HepG2 (cell line): ENCODE measurements at regions not wholly inside any gene's neighbourhood (a gene's known extent, or its start where the extent isn't known, plus 50 kb on each side); places are given as distances from the start of the nearest gene placed in this dataset.

Source experiments
- ATAC-seq: fragments of 200-7000 bp; cut with Tn5 transposase; 3 replicates; pipeline ENCODE4 v1.9.1; 2020; ENCODE audit warnings: mild to moderate bottlenecking, moderate library complexity
- BruUV-seq: library from RNA; stranded (reverse); fragments of 400-500 nt; replicated peaks from 2 replicates; lab custom pipeline; 2021; lab: Mats Ljungman, UMichigan
- CTCF ChIA-PET: fragments of 300-600 bp; formaldehyde crosslinking; extraction: SDS; loops from one replicate; lab custom pipeline; 2021; ENCODE audit warnings: low total read pairs, inconsistent platforms, low intra/inter-chr PET ratio; lab: Yijun Ruan, JAX
- POLR2A ChIA-PET: fragments of 350-600 bp; sonication (Branson Sonifier 250); formaldehyde crosslinking; loops from one replicate; lab custom pipeline; 2020; ENCODE audit warnings: antibody characterized with exemption, inconsistent platforms; lab: Yijun Ruan, JAX
- DNase-seq: peaks from one replicate; pipeline ENCODE4 v3.0.0-alpha.2; 2015; ENCODE audit warnings: low spot score
- FAIRE-seq: peaks from 3 replicates; lab custom pipeline; 2011; peaks lifted over from hg19 to GRCh38; lab: Jason Lieb, UNC
- H2AFZ ChIP-seq: one replicate; pipeline ENCODE4 v1.6.1; 2011; ENCODE audit warnings: low read length, inconsistent platforms
- H3K27ac ChIP-seq: fragments of 300-600 bp; 3 replicates; pipeline ENCODE4 v1.8.0; 2011; ENCODE audit warnings: mixed run types, mild to moderate bottlenecking, mixed read lengths, low read length, inconsistent platforms; ENCODE audit not compliant: insufficient read depth; ENCODE audit errors: extremely low read length
- H3K27me3 ChIP-seq, 2 experiments: fragments of 200-600 bp in 1 of 2; 2 replicates in 1 of 2; 3 replicates in 1 of 2; pipeline versions ENCODE4 v1.6.0 to v1.8.0; 2011; ENCODE audit warnings: low read length in 2 of 2, mild to moderate bottlenecking in 2 of 2, moderate library complexity in 2 of 2, inconsistent platforms in 1 of 2; ENCODE audit not compliant: insufficient read depth in 2 of 2, control insufficient read depth in 1 of 2
- H3K36me3 ChIP-seq, 2 experiments: fragments of 200-600 bp in 1 of 2; replicated peaks in 1 of 2; 2 replicates in 1 of 2; 3 replicates in 1 of 2; pipeline versions ENCODE4 v1.5.1 to v1.8.0; 2011; ENCODE audit warnings: low read length in 2 of 2, inconsistent platforms in 1 of 2; ENCODE audit not compliant: insufficient read depth in 2 of 2, control insufficient read depth in 1 of 2
- H3K4me1 ChIP-seq: 2 replicates; pipeline ENCODE4 v1.5.1; 2012; ENCODE audit warnings: low read length, inconsistent platforms; ENCODE audit not compliant: insufficient read depth
- H3K4me2 ChIP-seq: 2 replicates; pipeline ENCODE4 v1.6.0; 2011; ENCODE audit warnings: low read depth, low read length, inconsistent platforms
- H3K4me3 ChIP-seq, 3 experiments: fragments of 200-600 bp in 1 of 3; sonication (generic), shearing (Covaris generic) in 1 of 3; replicated peaks in 1 of 3; 2 replicates each; pipeline ENCODE4 v1.5.1; 2011 to 2016; ENCODE audit warnings: low read length in 3 of 3, inconsistent platforms in 2 of 3, low read depth in 2 of 3, mild to moderate bottlenecking in 2 of 3, control low read depth in 1 of 3, mixed read lengths in 1 of 3; ENCODE audit not compliant: insufficient read depth in 1 of 3
- H3K79me2 ChIP-seq: one replicate; pipeline ENCODE4 v1.6.1; 2011; ENCODE audit warnings: low read length, inconsistent platforms; ENCODE audit not compliant: insufficient read depth
- H3K9ac ChIP-seq: 2 replicates; pipeline ENCODE4 v1.6.0; 2011; ENCODE audit warnings: mild to moderate bottlenecking, low read depth, low read length, inconsistent platforms; ENCODE audit not compliant: insufficient read depth
- H3K9me3 ChIP-seq: 2 replicates; pipeline ENCODE4 v1.5.1; 2012; ENCODE audit warnings: mild to moderate bottlenecking, low read length
- H4K20me1 ChIP-seq: 2 replicates; pipeline ENCODE4 v1.6.0; 2011; ENCODE audit warnings: inconsistent platforms, mild to moderate bottlenecking, low read length, moderate library complexity; ENCODE audit not compliant: insufficient read depth
- BRF2 ChIP-seq: sonication (generic); formaldehyde crosslinking; IDR thresholded peaks from 2 replicates; pipeline ENCODE4 v1.8.1; 2022; ENCODE audit warnings: mild to moderate bottlenecking, missing genetic modification reagents
- CEBPB ChIP-seq: IDR thresholded peaks from 2 replicates; pipeline ENCODE4 v1.6.1; 2011; ENCODE audit warnings: low read depth, low read length, improper control_type of control experiment, borderline replicate concordance
- ELF4 ChIP-seq: sonication (generic); formaldehyde crosslinking; IDR thresholded peaks from 2 replicates; pipeline ENCODE4 v1.5.0; 2020; ENCODE audit warnings: missing genetic modification reagents, mild to moderate bottlenecking, moderate library complexity, borderline replicate concordance
- ETS1 ChIP-seq: sonication (generic); formaldehyde crosslinking; IDR thresholded peaks from 2 replicates; pipeline ENCODE4 v1.4.0; 2020; ENCODE audit warnings: missing genetic modification reagents
- FOXJ3 ChIP-seq: sonication (generic); formaldehyde crosslinking; IDR thresholded peaks from 2 replicates; pipeline ENCODE4 v1.4.0; 2020; ENCODE audit warnings: missing genetic modification reagents, mild to moderate bottlenecking, borderline replicate concordance
- FOXP1 ChIP-seq, 2 experiments: fragments of 450-650 bp in 1 of 2; IDR thresholded peaks; 2 replicates each; pipeline ENCODE4 v1.6.1; 2017 to 2018; ENCODE audit warnings: antibody characterized with exemption in 1 of 2
- IRX3 ChIP-seq: sonication (generic); formaldehyde crosslinking; IDR thresholded peaks from 2 replicates; pipeline ENCODE4 v1.8.1; 2023; ENCODE audit warnings: mild to moderate bottlenecking, low read depth, missing genetic modification reagents, borderline replicate concordance
- MATR3 ChIP-seq: sonication (generic); formaldehyde crosslinking; IDR thresholded peaks from 2 replicates; pipeline ENCODE4 v1.4.0; 2020; ENCODE audit warnings: missing genetic modification reagents
- NCOA2 ChIP-seq: sonication (generic); formaldehyde crosslinking; IDR thresholded peaks from 2 replicates; pipeline ENCODE4 v1.8.0; 2022; ENCODE audit warnings: inconsistent platforms
- POGK ChIP-seq: sonication (generic); formaldehyde crosslinking; conservative IDR thresholded peaks from 2 replicates; pipeline ENCODE4 v1.8.0; 2022; ENCODE audit warnings: mild to moderate bottlenecking, moderate library complexity, missing genetic modification reagents
- ZBTB7A ChIP-seq: sonication (generic); formaldehyde crosslinking; IDR thresholded peaks from 2 replicates; pipeline ENCODE4 v1.8.0; 2022; ENCODE audit warnings: mild to moderate bottlenecking, missing genetic modification reagents
- ZNF263 ChIP-seq: sonication (generic); formaldehyde crosslinking; IDR thresholded peaks from 2 replicates; pipeline ENCODE4 v1.4.0; 2020; ENCODE audit warnings: missing genetic modification reagents
- ZNF3 ChIP-seq: IDR thresholded peaks from 2 replicates; pipeline ENCODE4 v1.7.0; 2017; ENCODE audit warnings: inconsistent platforms
- ZNF562 ChIP-seq: sonication (generic); formaldehyde crosslinking; IDR thresholded peaks from 2 replicates; pipeline ENCODE4 v1.8.0; 2022; ENCODE audit warnings: missing genetic modification reagents, borderline replicate concordance
- ZSCAN22 ChIP-seq: sonication (generic); formaldehyde crosslinking; IDR thresholded peaks from 2 replicates; pipeline ENCODE4 v1.4.0; 2020; ENCODE audit warnings: mild to moderate bottlenecking, missing genetic modification reagents
- WGBS: methylation state at CpG from one replicate; pipeline ENCODE4 v1.1.6; 2017; ENCODE audit warnings: low lambda C conversion rate; 5-methylcytosine and 5-hydroxymethylcytosine counted together
- in situ Hi-C: cut with HindIII; loops from 2 replicates; pipeline ENCODE4 v1.10.0; 2017; ENCODE audit warnings: low pct_unique_long_range_greater_than_20kb; ENCODE audit not compliant: extremely low pct_ligation_motif_present
- intact Hi-C: fragments of 100-400 bp; cut with micrococcal nuclease; formaldehyde crosslinking; loops from one replicate; pipeline ENCODE4 v1.10.0; 2022; ENCODE audit not compliant: unreplicated experiment
- TF ChIP-seq, protein P1 (sequence below): sonication (generic); formaldehyde crosslinking; IDR thresholded peaks from 2 replicates; pipeline ENCODE4 v1.4.0; 2020; ENCODE audit warnings: mild to moderate bottlenecking, missing genetic modification reagents
- TF ChIP-seq, protein P2 (sequence below): sonication (generic); formaldehyde crosslinking; IDR thresholded peaks from 2 replicates; pipeline ENCODE4 v1.5.1; 2020; ENCODE audit warnings: missing genetic modification reagents, mild to moderate bottlenecking, borderline replicate concordance
- TF ChIP-seq, protein P3 (sequence below): sonication (generic); formaldehyde crosslinking; IDR thresholded peaks from 2 replicates; pipeline ENCODE4 v1.4.0; 2020; ENCODE audit warnings: missing genetic modification reagents

- TF ChIP-seq POGK (no peak), ZNF3 (CRISPR knock-in tag) (no peak), CEBPB (no peak), ZNF562 (CRISPR knock-in tag) (no peak), BRF2 (CRISPR knock-in tag) (no peak), NCOA2 (CRISPR knock-in tag) (no peak), MATR3 (CRISPR knock-in tag) (no peak), ZBTB7A (CRISPR knock-in tag) (no peak)
- TF ChIP-seq, protein P1, sequence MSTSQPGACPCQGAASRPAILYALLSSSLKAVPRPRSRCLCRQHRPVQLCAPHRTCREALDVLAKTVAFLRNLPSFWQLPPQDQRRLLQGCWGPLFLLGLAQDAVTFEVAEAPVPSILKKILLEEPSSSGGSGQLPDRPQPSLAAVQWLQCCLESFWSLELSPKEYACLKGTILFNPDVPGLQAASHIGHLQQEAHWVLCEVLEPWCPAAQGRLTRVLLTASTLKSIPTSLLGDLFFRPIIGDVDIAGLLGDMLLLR (CRISPR knock-in tag), result no peak
These were observed 68.9 kb upstream of the CAPRIN1 start (continued) for GRCh38 chr11:33982661-33983060.

DNA sequence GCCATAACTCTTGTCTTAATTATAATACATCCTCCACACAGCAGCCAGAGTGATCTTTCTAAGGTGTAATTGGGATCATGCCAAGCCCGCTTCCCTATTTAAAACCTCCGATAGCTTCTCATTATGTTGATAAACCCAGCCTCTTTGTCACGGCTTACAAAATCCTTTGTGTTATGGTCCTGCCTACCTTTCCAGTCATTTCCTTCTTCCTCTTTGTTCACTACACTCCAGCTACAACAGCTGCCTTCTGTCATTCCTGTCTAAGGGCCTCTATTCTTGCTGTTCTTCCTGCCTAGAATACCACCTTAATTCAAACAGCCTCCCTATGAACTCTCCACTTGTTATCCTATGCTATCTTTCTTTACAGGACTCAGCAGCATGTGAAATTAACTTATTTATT is 70.6 kb upstream of the CAPRIN1 start:
- FAIRE-seq (no peak), ATAC-seq (no peak), DNase-seq (no peak)
- no TSS peak for BruUV-seq
- no peak overlapping the region for H2AFZ ChIP-seq
- ChIA-PET POLR2A (no interaction called here), CTCF (no interaction called here)
- peaks cover 2 to 3% of the 10 kb centered on the region in 2 experiments; a peak in 3 of 5 replicates for H3K27me3 ChIP-seq
- intact Hi-C loops (no loop called here), in situ Hi-C loops (loop anchor here (25.0 kb wide), 1 partner anchor 506 kb away; no protein-coding TSS in a partner anchor)
- no peaks in the 10 kb centered on the region for H4K20me1 ChIP-seq
- no peak overlapping the region for H3K4me3 ChIP-seq
- WGBS, result 47% methylated on average over 3 of the region's 3 CpGs
- no peak overlapping the region for H3K9ac ChIP-seq
- no peaks in the 10 kb centered on the region for H3K36me3 ChIP-seq
- no peak overlapping the region for H3K4me2 ChIP-seq
- H3K4me1 ChIP-seq, result no peaks in the 10 kb centered on the region
- no peaks in the 10 kb centered on the region for H3K79me2 ChIP-seq
- no peak overlapping the region for H3K27ac ChIP-seq
- no peaks in the 10 kb centered on the region for H3K9me3 ChIP-seq
- TF ChIP-seq IRX3 (no peak), FOXP1 (IDR thresholded peaks at IDR 0.05) (no peak), FOXP1 (CRISPR knock-in tag; IDR thresholded peaks at IDR 0.05) (no peak), ZSCAN22 (CRISPR knock-in tag) (no peak), FOXJ3 (CRISPR knock-in tag) (no peak), ETS1 (CRISPR knock-in tag) (no peak), ELF4 (CRISPR knock-in tag) (no peak), ZNF263 (CRISPR knock-in tag) (no peak)
- TF ChIP-seq, protein P2, sequence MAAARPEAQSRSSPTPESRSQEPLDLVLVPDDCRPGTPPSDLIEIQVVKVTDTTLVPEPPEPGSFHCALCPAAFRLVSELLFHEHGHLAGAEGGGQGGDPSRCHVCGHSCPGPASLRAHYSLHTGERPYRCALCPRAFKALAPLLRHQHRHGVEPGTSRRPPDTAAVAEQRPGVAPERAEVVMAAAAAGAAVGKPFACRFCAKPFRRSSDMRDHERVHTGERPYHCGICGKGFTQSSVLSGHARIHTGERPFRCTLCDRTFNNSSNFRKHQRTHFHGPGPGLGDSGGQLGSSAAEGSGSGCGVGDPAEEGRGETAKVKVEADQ (CRISPR knock-in tag), result no peak
- TF ChIP-seq, protein P3, sequence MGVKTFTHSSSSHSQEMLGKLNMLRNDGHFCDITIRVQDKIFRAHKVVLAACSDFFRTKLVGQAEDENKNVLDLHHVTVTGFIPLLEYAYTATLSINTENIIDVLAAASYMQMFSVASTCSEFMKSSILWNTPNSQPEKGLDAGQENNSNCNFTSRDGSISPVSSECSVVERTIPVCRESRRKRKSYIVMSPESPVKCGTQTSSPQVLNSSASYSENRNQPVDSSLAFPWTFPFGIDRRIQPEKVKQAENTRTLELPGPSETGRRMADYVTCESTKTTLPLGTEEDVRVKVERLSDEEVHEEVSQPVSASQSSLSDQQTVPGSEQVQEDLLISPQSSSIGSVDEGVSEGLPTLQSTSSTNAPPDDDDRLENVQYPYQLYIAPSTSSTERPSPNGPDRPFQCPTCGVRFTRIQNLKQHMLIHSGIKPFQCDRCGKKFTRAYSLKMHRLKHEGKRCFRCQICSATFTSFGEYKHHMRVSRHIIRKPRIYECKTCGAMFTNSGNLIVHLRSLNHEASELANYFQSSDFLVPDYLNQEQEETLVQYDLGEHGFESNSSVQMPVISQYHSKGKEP (CRISPR knock-in tag), result no peak
